ENCODE measurements at regions not wholly inside any gene's neighbourhood (a gene's known extent, or its start where the extent isn't known, plus 50 kb on each side); places are given as distances from the start of the nearest gene placed in this dataset.
A peak's percentile ranks its signal among the peaks of the same experiment; 100 is the strongest.

DNA sequence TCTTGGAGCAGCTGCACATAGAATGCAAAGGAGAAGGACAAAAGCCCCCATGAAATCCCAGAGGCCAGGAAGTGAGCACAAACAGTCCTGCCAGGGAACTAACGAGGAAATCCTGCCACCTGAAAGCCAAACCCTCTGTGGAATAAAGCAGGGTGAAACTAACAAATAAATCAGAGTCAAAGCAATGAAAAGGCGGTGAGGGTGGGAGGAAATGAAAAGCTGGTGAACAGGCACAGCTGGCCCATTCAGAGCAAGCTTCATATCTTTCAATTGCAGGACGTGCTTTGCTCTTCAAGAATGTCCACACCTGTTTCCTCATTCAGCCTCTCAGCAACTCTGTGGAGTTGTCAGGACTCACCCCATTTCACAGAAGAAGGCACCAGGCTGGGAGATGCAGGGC, 108.1 kb downstream of the ABCC12 start:
- H3K4me3 ChIP-seq (ENCODE audit: low read depth, low read length), result no peak overlapping the region
- no peaks in the 10 kb centered on the region for H3K27me3 ChIP-seq (ENCODE audit: control insufficient read depth, insufficient read depth, low read length)
- H3K36me3 ChIP-seq (ENCODE audit: control insufficient read depth, insufficient read depth, low read length), result no peaks in the 10 kb centered on the region
- TF ChIP-seq, protein P1, sequence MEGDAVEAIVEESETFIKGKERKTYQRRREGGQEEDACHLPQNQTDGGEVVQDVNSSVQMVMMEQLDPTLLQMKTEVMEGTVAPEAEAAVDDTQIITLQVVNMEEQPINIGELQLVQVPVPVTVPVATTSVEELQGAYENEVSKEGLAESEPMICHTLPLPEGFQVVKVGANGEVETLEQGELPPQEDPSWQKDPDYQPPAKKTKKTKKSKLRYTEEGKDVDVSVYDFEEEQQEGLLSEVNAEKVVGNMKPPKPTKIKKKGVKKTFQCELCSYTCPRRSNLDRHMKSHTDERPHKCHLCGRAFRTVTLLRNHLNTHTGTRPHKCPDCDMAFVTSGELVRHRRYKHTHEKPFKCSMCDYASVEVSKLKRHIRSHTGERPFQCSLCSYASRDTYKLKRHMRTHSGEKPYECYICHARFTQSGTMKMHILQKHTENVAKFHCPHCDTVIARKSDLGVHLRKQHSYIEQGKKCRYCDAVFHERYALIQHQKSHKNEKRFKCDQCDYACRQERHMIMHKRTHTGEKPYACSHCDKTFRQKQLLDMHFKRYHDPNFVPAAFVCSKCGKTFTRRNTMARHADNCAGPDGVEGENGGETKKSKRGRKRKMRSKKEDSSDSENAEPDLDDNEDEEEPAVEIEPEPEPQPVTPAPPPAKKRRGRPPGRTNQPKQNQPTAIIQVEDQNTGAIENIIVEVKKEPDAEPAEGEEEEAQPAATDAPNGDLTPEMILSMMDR (IDR thresholded peaks at IDR 0.05; ENCODE audit: insufficient read depth, low read length, poor library complexity, severe bottlenecking), result no peak
- DNase-seq (ENCODE audit: low read depth), result no peak

DNA sequence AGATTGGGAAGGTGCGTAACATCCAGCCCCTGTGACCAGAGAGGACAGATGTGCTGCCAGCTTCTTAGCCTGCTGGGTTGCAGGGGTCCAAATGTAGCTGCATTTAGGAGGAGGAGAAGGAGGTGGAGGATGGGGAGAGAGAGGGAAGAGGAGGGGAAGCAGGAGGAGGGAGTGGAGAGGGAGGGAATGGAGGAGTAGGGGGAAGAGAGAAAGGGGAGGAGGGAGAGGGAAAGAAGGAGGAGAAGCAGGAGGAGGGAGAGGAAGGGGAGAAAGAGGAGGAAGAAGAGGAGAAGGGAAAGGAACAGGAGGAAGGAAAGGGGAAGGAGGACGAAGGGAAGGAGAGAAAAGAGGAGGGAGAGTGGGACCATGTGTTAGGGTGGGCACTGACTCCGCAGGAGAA, 108.6 kb downstream of the ABCC12 start:
- TF ChIP-seq, protein P1 (IDR thresholded peaks at IDR 0.05; ENCODE audit: insufficient read depth, low read length, poor library complexity, severe bottlenecking), result no peak
- no peaks in the 10 kb centered on the region for H3K27me3 ChIP-seq (ENCODE audit: control insufficient read depth, insufficient read depth, low read length)
- H3K36me3 ChIP-seq (ENCODE audit: control insufficient read depth, insufficient read depth, low read length), result no peaks in the 10 kb centered on the region
- DNase-seq (ENCODE audit: low read depth), result no peak
- H3K4me3 ChIP-seq (ENCODE audit: low read depth, low read length), result no peak overlapping the region

DNA sequence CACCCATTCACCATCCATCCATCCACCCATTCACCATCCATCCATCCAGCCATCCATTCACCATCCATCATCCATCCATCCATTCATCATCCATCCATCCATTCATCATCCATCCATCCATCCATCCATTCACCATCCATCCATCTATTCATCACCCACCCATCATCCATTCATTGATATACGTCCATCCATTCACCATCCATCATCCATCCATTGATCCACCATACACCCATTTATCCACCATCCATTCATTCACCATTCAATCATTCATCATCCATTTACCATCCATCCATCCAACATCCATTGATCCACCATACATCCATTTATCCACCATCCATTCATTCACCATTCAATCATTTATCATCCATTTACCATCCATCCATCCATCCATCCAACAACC, 111.7 kb downstream of the ABCC12 start:
- TF ChIP-seq, protein P1 (IDR thresholded peaks at IDR 0.05; ENCODE audit: insufficient read depth, low read length, poor library complexity, severe bottlenecking), result no peak
- no peak overlapping the region for H3K4me3 ChIP-seq (ENCODE audit: low read depth, low read length)
- no peaks in the 10 kb centered on the region for H3K27me3 ChIP-seq (ENCODE audit: control insufficient read depth, insufficient read depth, low read length)
- no peaks in the 10 kb centered on the region for H3K36me3 ChIP-seq (ENCODE audit: control insufficient read depth, insufficient read depth, low read length)
- no peak for DNase-seq (ENCODE audit: low read depth)

DNA sequence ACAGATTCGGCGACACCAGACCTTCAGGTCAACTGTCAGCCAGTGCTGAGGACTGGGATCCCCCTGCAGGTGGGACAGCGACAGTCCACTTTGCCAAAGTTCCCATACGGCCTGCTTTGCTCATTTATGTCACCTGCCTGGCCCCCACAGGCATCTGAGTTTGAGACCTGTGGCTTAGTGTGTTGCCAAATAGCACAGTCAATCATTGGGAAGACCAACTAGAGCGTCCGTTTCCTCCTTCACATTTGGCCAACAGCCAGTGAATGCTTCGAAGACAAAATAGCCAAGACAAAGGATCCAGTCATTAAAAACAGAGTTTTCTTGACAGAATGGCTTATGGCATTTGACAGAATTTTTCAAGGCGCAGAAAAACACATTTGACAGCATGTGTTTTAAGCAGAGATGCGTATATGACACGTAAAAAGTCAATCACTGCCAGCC, 113.8 kb downstream of the ABCC12 start:
- no peaks in the 10 kb centered on the region for H3K27me3 ChIP-seq (ENCODE audit: control insufficient read depth, insufficient read depth, low read length)
- no peak for DNase-seq (ENCODE audit: low read depth)
- no peaks in the 10 kb centered on the region for H3K36me3 ChIP-seq (ENCODE audit: control insufficient read depth, insufficient read depth, low read length)
- H3K4me3 ChIP-seq (ENCODE audit: low read depth, low read length), result no peak overlapping the region
- TF ChIP-seq, protein P1 (IDR thresholded peaks at IDR 0.05; ENCODE audit: insufficient read depth, low read length, poor library complexity, severe bottlenecking), result peak; percentile 26

DNA sequence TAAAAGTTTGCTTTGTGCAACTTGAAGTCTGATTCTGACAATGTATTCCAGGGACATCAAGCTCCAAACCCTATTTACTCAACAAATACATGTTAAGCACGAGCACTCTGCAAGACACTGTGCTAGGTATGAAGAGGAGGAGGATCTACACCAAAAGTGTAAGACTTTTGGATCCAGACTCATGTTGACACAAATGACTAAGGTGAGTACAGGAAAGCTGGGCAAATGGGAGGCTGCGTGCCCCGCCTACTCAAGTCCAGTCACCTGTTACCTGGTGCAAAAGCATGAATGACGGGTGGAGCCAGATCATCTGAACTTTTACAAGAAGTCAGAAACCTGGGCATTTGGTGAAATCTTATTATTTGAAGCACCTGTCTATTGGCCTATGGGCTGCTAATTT, 120.7 kb downstream of the ABCC12 start:
- no peak for DNase-seq (ENCODE audit: low read depth)
- TF ChIP-seq, protein P1 (IDR thresholded peaks at IDR 0.05; ENCODE audit: insufficient read depth, low read length, poor library complexity, severe bottlenecking), result no peak
- Histone ChIP-seq H3K36me3 (ENCODE audit: control insufficient read depth, insufficient read depth, low read length) (no peaks in the 10 kb centered on the region), H3K27me3 (ENCODE audit: control insufficient read depth, insufficient read depth, low read length) (no peaks in the 10 kb centered on the region), H3K4me3 (ENCODE audit: low read depth, low read length) (no peak overlapping the region)

DNA sequence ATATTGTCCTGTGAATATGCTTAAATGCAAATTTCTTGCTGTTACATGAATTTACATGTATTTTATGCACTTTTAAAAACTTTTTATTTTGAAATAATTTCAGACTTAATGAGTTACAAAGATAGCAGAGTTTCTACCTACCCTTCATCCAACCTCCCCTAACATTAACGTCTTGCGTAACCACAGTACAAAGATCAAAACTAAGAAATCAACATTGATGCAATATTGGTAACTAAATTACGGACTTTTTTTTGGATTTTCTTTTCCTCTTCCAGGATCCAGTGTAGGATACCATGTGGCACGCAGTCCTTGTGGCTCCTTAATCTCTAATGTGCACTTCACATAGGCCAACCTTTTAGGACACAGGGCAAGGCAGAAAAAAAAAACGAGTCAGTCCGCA, 124.9 kb downstream of the ABCC12 start:
- no peaks in the 10 kb centered on the region for H3K36me3 ChIP-seq (ENCODE audit: control insufficient read depth, insufficient read depth, low read length)
- no peaks in the 10 kb centered on the region for H3K27me3 ChIP-seq (ENCODE audit: control insufficient read depth, insufficient read depth, low read length)
- TF ChIP-seq, protein P1 (IDR thresholded peaks at IDR 0.05; ENCODE audit: insufficient read depth, low read length, poor library complexity, severe bottlenecking), result no peak
- DNase-seq (ENCODE audit: low read depth), result no peak
- no peak overlapping the region for H3K4me3 ChIP-seq (ENCODE audit: low read depth, low read length)

Data from kidney epithelial cell (primary cell).